ENCODE measurements at regions not wholly inside any gene's neighbourhood (a gene's known extent, or its start where the extent isn't known, plus 50 kb on each side); places are given as distances from the start of the nearest gene placed in this dataset.

GRCh38 chr13:73697166-73697565 lies 437.0 kb downstream of the KLF12 start:
- H3K4me3 ChIP-seq (replicated peaks in 1 of 2; ENCODE audit: low read depth in 1 of 2, low read length in 2 of 2), result no peak overlapping the region
- no peak for ATAC-seq
- intact Hi-C loops (cut with micrococcal nuclease), result no loop called here
- CTCF ChIA-PET, result no interaction called here
- H2AFZ ChIP-seq (ENCODE audit: low read depth, low read length, poor library complexity, severe bottlenecking), result no peak overlapping the region
- RAD21 ChIA-PET (ENCODE audit: low non-redundant PET in 1 of 2, low total read pairs in 2 of 2, uncharacterized antibody in 2 of 2, unreplicated experiment in 2 of 2), result interaction anchor here in 1 of 2 experiments (1.0 kb wide), 1 partner anchor 640 kb away, joined by 3 read pairs; no protein-coding TSS in a partner anchor
- BruUV-seq (replicated peaks), result no TSS peak
- POLR2A ChIA-PET, result no interaction called here
- no peak for DNase-seq (ENCODE audit: low read depth, low spot score)
- no peaks in the 10 kb centered on the region for H3K79me2 ChIP-seq (ENCODE audit: insufficient read depth, low read length)
- TF ChIP-seq EGR1 (IDR thresholded peaks at IDR 0.05; ENCODE audit: low read depth), result no peak
- no peak for TF ChIP-seq MAX (IDR thresholded peaks at IDR 0.05)
- TF ChIP-seq SIN3A (IDR thresholded peaks at IDR 0.05; ENCODE audit: low read depth), result no peak
- TF ChIP-seq ATF3 (IDR thresholded peaks at IDR 0.05), result no peak
- TF ChIP-seq SRF (IDR thresholded peaks at IDR 0.05; ENCODE audit: low read depth), result no peak
- no peak for TF ChIP-seq REST (IDR thresholded peaks at IDR 0.05; ENCODE audit: low read depth)
- no peak for TF ChIP-seq CBX3 (IDR thresholded peaks at IDR 0.05; ENCODE audit: low read depth)
- no peak overlapping the region for H3K4me2 ChIP-seq (ENCODE audit: low read length)
- H3K9ac ChIP-seq (ENCODE audit: low read length), result no peak overlapping the region
- no peaks in the 10 kb centered on the region for H3K36me3 ChIP-seq (ENCODE audit: control insufficient read depth in 1 of 2, insufficient read depth in 2 of 2, low read length in 2 of 2)
- peaks cover 10 to 15% of the 10 kb centered on the region in 2 experiments for H3K4me1 ChIP-seq (ENCODE audit: control insufficient read depth in 1 of 2, insufficient read depth in 2 of 2, low read length in 2 of 2)
- no peak overlapping the region for H3K27ac ChIP-seq (ENCODE audit: low read depth, low read length)
- no peaks in the 10 kb centered on the region for H4K20me1 ChIP-seq (ENCODE audit: insufficient read depth)
- H3K27me3 ChIP-seq (ENCODE audit: insufficient read depth, low read length), result no peaks in the 10 kb centered on the region
- H3K9me3 ChIP-seq (ENCODE audit: control insufficient read depth in 1 of 2, insufficient read depth in 1 of 2, low read depth in 1 of 2, low read length in 2 of 2), result no peaks in the 10 kb centered on the region
- no peaks in the 10 kb centered on the region for H3K9me2 ChIP-seq (ENCODE audit: insufficient read depth)

GRCh38 chr13:73696713-73697112 lies 437.5 kb downstream of the KLF12 start:
- ChIA-PET RAD21 (ENCODE audit: low non-redundant PET in 1 of 2, low total read pairs in 2 of 2, uncharacterized antibody in 2 of 2, unreplicated experiment in 2 of 2) (no interaction called here), POLR2A (no interaction called here), CTCF (no interaction called here)
- H3K27ac ChIP-seq (ENCODE audit: low read depth, low read length), result no peak overlapping the region
- H3K9ac ChIP-seq (ENCODE audit: low read length), result no peak overlapping the region
- intact Hi-C loops (cut with micrococcal nuclease), result no loop called here
- no peaks in the 10 kb centered on the region for H3K27me3 ChIP-seq (ENCODE audit: insufficient read depth, low read length)
- H2AFZ ChIP-seq (ENCODE audit: low read depth, low read length, poor library complexity, severe bottlenecking), result no peak overlapping the region
- no peaks in the 10 kb centered on the region for H3K79me2 ChIP-seq (ENCODE audit: insufficient read depth, low read length)
- no peaks in the 10 kb centered on the region for H3K9me2 ChIP-seq (ENCODE audit: insufficient read depth)
- no TSS peak for BruUV-seq (replicated peaks)
- H3K36me3 ChIP-seq (ENCODE audit: control insufficient read depth in 1 of 2, insufficient read depth in 2 of 2, low read length in 2 of 2), result no peaks in the 10 kb centered on the region
- DNase-seq (ENCODE audit: low read depth, low spot score) (no peak), ATAC-seq (no peak)
- H4K20me1 ChIP-seq (ENCODE audit: insufficient read depth), result no peaks in the 10 kb centered on the region
- TF ChIP-seq JUND (IDR thresholded peaks at IDR 0.05) (no peak), ZNF274 (IDR thresholded peaks at IDR 0.05; ENCODE audit: low read depth, low read length) (no peak)
- H3K9me3 ChIP-seq (ENCODE audit: control insufficient read depth in 1 of 2, insufficient read depth in 1 of 2, low read depth in 1 of 2, low read length in 2 of 2), result no peaks in the 10 kb centered on the region
- H3K4me3 ChIP-seq (replicated peaks in 1 of 2; ENCODE audit: low read depth in 1 of 2, low read length in 2 of 2), result no peak overlapping the region
- peaks cover 10 to 15% of the 10 kb centered on the region in 2 experiments for H3K4me1 ChIP-seq (ENCODE audit: control insufficient read depth in 1 of 2, insufficient read depth in 2 of 2, low read length in 2 of 2)
- H3K4me2 ChIP-seq (ENCODE audit: low read length), result no peak overlapping the region

Data from HCT116 (cell line).